ENCODE measurements at regions not wholly inside any gene's neighbourhood (a gene's known extent, or its start where the extent isn't known, plus 50 kb on each side); places are given as distances from the start of the nearest gene placed in this dataset.

DNA sequence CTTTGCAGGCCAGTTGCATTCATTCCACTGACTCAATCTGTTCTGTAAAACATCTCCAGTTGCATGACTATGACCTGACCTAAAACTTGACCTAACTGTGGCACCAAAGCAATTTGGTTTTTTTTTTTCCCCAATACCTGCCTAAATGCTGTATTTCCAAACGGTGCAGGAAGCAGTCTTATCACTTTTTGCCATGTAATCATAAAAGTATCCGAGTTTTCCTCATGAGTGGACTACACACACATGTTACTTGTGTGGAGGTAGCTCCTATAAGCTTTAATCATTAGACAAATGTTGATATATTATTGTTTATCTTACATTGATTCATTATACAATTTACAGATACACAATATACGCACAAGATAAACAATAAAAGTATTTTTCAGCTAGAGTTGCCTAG is 373.7 kb downstream of the BTBD3 start:
- TF ChIP-seq GATA3 (IDR thresholded peaks at IDR 0.05; ENCODE audit: low read depth, low read length), result no peak
- TF ChIP-seq GATA2 (IDR thresholded peaks at IDR 0.05; ENCODE audit: low read depth, low read length), result no peak

Data from SH-SY5Y (cell line).